Motor neuron (in vitro differentiated cells): ENCODE measurements at regions not wholly inside any gene's neighbourhood (a gene's known extent, or its start where the extent isn't known, plus 50 kb on each side); places are given as distances from the start of the nearest gene placed in this dataset.

Experiments used
- ATAC-seq, 8 experiments: fragments of 200-7000 bp; cut with Tn5 transposase; replicated peaks in 6 of 8; 2 replicates each; pipeline ENCODE4 v1.8.0; 2021; ENCODE audit warnings: mild to moderate bottlenecking in 8 of 8, moderate library complexity in 8 of 8
- H3K27ac ChIP-seq, 2 donors: fragments of 250-450 bp; sonication (Bioruptor Pico); 2 replicates each; pipeline ENCODE4 v1.9.0; 2021; ENCODE audit warnings: antibody characterized with exemption in 2 of 2, mild to moderate bottlenecking in 2 of 2, moderate library complexity in 1 of 2
- H3K4me1 ChIP-seq, 2 donors: fragments of 250-450 bp; sonication (Bioruptor Pico); replicated peaks in 1 of 2; 2 replicates each; pipeline ENCODE4 v1.6.1; 2021; ENCODE audit warnings: antibody characterized with exemption in 2 of 2, mild to moderate bottlenecking in 2 of 2, moderate library complexity in 1 of 2
- H3K4me3 ChIP-seq, 5 donors: fragments of 250-450 bp; sonication (Bioruptor Pico); 2 replicates each; pipeline ENCODE4 v1.9.0; 2021; ENCODE audit warnings: antibody characterized with exemption in 5 of 5, mild to moderate bottlenecking in 5 of 5, moderate library complexity in 4 of 5
- WGBS, 10 experiments: fragments of 450-650 bp; shearing (Covaris generic); methylation state at CpG; one replicate each; pipeline ENCODE4 v1.0.0; 2022; 5-methylcytosine and 5-hydroxymethylcytosine counted together
- in situ Hi-C, 9 experiments: fragments of 400-800 bp; cut with MboI; loops; one replicate each; pipeline ENCODE4 v1.15.0; 2021; ENCODE audit warnings: low sequenced_read_pairs in 9 of 9, low pct_unique_long_range_greater_than_20kb in 2 of 9; ENCODE audit not compliant: unreplicated experiment in 9 of 9

DNA sequence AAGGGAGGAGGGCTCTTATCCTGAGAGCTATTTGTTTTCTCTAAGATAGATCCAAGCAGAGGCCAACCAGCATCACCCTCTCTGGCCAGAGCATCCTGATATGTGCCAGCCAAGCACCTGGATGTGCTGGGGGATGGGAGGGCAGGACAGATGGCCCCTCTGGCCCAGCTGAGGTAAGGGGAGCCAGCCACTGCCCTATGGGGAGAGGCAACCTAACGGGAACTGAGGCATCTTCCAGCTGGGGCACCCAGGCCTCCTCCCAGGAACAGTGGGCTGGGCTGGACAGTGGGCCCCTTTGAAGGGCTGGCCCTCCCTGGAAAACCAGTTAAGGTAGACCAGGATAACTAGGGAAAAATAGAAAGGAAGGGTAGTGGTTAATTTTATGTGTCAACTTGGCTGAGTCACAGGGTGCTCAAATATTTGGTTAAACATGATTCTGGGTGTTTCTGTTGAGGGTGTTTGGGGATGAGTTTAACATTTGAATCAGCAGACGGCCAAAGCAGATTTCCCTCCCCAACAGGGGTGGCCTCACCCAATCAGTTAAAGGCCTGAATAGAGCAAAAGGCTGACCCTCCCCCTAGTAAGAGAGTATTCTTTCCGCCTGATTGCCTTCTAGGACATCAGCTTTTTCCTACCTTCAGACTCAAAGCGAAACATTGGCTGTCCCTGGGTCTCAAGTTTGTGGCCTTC is 595.1 kb downstream of the BUD13 start:
- Histone ChIP-seq H3K4me3 (no peak overlapping the region), H3K27ac (no peak overlapping the region), H3K4me1 (peaks cover 50 to 52% of the 10 kb centered on the region in 2 donors)
- 7 to 73% (median 38%) methylated on average over 1 to 4 of the region's 4 CpGs; no CpG with 5 or more reads in 2 of the 10 experiments for WGBS, 10 experiments
- peak in 4 of 8 experiments; percentile 21 to 85 (median 44) for ATAC-seq
- in situ Hi-C loops = no loop called here

DNA sequence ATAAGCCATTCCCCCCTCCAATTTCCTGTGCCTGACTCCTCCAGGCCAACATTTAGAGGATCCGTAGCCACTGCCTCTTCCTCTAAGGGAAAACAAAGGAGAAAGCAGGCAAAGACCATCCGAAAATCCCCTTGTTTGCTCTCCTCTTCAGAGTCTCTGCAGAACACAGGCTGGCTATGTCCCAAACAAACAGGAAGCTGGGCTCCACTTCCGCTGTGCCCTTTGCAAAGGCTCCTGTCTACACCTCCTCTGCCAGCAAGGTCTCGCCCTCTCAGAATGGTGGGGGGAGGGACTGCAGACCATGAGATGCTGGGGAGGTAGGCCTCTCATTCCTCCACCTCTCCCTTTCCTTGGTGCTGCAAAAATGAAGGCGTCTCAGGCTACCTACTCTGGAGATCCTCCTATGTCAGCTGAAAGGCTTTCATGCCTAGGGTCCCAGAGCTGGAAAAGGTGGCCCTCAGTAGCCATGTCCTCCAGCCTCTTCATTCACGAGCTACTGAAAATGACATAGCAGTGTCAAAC is 596.2 kb downstream of the BUD13 start:
- peaks cover 52% of the 10 kb centered on the region in 2 donors for H3K4me1 ChIP-seq
- no peak for ATAC-seq
- 0 to 100% (median 47%) methylated on average over 1 to 3 of the region's 6 CpGs; no CpG with 5 or more reads in 4 of the 10 experiments for WGBS, 10 experiments
- no peak overlapping the region for H3K4me3 ChIP-seq
- no peak overlapping the region for H3K27ac ChIP-seq
- in situ Hi-C loops = no loop called here

DNA sequence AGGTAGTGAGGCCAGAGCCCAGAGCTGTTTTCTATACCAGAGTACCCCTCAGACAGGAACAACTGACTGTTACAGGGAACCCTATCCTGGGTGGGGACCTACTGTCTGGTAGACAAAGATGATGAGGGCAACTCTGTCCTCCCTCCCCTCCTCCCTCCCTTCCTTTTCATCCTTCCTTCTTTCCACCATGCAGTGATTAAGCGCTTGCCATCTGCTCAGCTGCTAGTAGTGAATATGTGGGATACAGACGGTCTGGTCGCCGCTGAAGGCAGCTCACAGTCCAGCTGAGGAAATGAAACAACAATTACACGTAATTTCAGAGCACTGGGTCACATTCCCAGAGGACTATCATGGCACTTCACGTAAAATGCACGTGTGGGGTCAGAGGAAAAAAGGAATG is 597.1 kb downstream of the BUD13 start:
- 9 to 100% (median 36%) methylated on average over 1 to 5 of the region's 7 CpGs; no CpG with 5 or more reads in 2 of the 10 experiments for WGBS, 10 experiments
- ATAC-seq = peak in 5 of 8 experiments; percentile 35 to 69 (median 65)
- Histone ChIP-seq H3K4me1 (peaks cover 45 to 49% of the 10 kb centered on the region in 2 donors), H3K27ac (no peak overlapping the region), H3K4me3 (no peak overlapping the region)
- in situ Hi-C loops = no loop called here

DNA sequence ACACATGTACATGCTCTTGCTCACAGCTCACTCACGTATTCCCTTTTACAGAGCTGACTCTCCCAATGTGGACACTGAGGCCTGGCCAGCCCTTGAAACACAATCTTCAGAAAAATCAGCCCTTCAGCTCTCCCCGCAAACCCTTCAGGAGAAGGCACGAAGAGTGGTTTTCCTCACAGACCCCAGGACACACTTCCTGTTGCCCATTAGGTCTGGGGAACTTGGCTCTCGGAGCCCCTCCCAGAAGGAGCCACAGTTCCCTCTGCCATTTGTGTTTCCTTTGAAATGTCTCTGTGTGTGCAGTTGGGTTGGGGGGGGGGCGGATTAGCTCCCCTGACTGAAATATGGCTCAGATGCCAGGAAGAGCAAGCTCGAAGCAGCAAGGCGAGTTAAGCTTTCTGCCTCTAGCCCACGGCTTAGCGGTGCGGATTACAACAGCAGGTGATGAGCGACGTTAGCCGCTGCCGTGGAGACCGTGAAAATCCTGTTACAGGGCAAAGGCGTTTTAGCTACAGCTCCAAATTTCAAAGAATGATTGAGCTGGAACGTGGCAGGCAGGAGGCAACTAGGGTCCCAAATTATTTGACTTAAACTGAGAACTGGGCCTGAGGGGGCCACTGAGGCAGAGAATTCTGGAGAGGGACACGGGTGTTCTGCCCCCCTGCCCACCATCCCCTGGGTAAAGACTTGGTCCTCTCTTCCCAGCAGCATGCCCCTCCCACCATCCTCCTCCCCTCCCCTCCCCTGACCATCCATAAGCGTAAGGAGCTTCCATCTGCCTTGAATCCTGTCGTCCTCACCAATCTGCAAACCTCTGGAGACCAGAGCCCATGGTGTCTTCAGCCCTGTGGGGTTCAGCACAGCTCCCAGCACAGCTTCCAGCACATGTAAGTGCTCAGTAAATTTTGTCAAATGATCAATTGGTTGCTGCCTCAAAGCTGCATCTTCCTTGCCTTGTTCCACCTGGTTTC is 598.6 kb downstream of the BUD13 start:
- WGBS, 10 experiments = 28 to 98% (median 65%) methylated on average over 3 to 14 of the region's 20 CpGs; no CpG with 5 or more reads in 2 of the 10 experiments
- in situ Hi-C loops = no loop called here
- Histone ChIP-seq H3K4me3 (no peak overlapping the region), H3K27ac (no peak overlapping the region), H3K4me1 (peaks cover 41 to 48% of the 10 kb centered on the region in 2 donors)
- ATAC-seq = peak in 5 of 8 experiments; percentile 61 to 71 (median 69)

DNA sequence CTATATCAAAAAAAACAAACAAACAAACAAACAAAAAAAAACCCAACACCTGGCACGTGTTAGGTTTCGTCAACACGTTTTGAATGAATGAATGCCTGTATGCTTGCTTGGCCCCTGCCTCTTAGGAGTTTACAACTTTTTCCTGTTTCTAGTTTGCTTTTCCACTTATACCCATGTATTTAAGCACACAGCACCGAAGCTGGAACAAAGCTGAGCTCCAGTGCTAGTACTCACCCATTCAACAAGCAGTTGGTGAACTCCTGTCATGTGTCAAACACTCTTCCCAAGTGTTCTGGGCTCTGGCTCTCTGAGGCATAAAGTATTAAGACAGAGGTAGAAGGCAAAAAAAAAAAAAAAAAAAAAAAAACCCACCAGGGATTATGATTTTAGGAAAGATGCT is 599.3 kb downstream of the BUD13 start:
- in situ Hi-C loops = no loop called here
- WGBS, 10 experiments = 19 to 100% (median 92%) methylated on average over 1 to 4 of the region's 4 CpGs
- ATAC-seq = no peak
- no peak overlapping the region for H3K27ac ChIP-seq
- no peak overlapping the region for H3K4me3 ChIP-seq
- H3K4me1 ChIP-seq = peaks cover 41 to 48% of the 10 kb centered on the region in 2 donors

DNA sequence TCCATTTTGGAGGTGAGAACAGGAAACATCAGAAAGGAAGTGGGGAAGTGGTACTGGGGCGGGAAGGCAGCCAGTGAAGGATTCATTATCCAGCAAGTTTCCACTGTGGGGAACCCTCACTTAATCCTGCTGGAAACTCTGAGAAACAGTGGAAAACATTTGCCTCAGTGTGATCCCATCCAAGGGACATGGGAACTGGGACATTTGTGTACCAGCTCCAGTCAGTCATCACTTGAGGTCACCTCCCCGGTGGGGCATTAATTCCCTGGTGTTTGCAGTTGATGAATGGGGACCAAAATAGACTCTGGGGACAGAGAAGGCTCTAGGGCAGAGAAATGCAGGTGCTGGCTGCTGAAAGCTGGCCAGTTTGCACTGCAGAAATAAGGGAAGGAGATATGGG is 599.9 kb downstream of the BUD13 start:
- WGBS, 10 experiments = 0 to 88% (median 64%) methylated on average over 1 to 2 of the region's 2 CpGs; no CpG with 5 or more reads in 5 of the 10 experiments
- in situ Hi-C loops = no loop called here
- peaks cover 38 to 44% of the 10 kb centered on the region in 2 donors for H3K4me1 ChIP-seq
- H3K4me3 ChIP-seq = no peak overlapping the region
- no peak overlapping the region for H3K27ac ChIP-seq
- no peak for ATAC-seq

DNA sequence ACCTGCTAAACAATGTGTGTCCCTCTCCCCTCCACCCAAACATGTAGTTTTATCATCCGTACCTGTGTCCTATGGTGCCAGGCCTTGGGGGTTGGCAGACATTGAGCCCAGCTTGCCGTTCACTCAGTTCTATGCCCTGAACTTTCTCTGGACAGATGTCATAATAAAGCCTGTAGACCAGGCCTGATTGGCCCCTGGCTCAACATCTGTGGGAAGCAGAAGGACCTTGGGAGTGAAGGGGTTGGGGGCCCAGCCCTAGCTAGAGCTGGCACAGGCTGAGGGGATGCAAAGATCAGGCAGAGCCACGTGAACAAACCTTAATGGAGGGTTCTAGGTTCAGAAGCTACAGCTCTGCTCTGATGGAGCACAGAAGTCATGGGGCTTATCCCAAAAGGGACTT is 600.6 kb downstream of the BUD13 start:
- peaks cover 31 to 39% of the 10 kb centered on the region in 2 donors for H3K4me1 ChIP-seq
- WGBS, 10 experiments = 8 to 100% (median 100%) methylated on average over 1 to 2 of the region's 3 CpGs; no CpG with 5 or more reads in 6 of the 10 experiments
- H3K4me3 ChIP-seq = no peak overlapping the region
- ATAC-seq = no peak
- in situ Hi-C loops = no loop called here
- H3K27ac ChIP-seq = no peak overlapping the region

DNA sequence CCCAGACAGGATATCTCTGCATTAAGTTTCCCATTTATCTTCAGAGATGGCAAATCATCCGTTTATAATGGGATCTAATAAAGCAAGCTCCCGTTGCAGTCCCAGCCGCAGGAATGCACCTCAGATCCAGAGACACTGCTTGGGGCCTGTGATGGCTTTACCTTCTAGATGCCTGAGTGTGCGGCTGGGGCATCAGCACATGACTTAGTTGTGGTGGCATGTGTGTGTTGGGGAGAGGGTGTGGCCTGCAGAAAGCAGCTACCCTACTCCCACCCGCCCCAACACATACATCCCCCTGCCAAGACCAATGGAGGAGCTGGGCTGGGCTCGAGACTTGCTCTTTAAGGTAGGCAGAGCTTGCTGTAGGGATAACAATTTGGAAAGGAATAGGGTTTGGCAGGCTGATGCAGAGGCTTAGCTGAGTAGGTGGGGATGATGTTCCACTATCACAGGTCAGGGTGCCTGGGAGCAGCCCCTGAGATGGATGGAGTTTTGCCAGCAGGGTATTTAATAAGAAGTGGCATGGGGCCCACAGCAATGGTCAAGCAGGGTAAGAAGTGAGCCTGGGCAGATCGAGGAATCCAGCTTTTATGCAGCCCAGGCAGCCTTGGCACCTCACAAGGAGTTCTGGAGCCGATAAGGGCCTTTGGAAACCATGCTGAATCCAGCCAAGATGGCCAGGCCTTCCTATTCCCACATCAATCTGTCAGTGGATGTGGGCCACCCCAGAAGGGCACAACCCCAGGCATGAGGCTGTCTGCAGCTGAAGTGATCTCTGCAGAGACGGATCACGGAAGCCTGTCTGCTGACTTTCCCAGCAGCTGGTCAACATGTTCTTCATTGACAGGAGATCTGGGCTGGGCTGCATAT is 601.3 kb downstream of the BUD13 start:
- in situ Hi-C loops = no loop called here
- Histone ChIP-seq H3K4me3 (no peak overlapping the region), H3K4me1 (peaks cover 28 to 37% of the 10 kb centered on the region in 2 donors), H3K27ac (no peak overlapping the region)
- ATAC-seq = peak in 1 of 8 experiments; percentile 5
- 20 to 100% (median 55%) methylated on average over 1 to 6 of the region's 10 CpGs; no CpG with 5 or more reads in 3 of the 10 experiments for WGBS, 10 experiments

DNA sequence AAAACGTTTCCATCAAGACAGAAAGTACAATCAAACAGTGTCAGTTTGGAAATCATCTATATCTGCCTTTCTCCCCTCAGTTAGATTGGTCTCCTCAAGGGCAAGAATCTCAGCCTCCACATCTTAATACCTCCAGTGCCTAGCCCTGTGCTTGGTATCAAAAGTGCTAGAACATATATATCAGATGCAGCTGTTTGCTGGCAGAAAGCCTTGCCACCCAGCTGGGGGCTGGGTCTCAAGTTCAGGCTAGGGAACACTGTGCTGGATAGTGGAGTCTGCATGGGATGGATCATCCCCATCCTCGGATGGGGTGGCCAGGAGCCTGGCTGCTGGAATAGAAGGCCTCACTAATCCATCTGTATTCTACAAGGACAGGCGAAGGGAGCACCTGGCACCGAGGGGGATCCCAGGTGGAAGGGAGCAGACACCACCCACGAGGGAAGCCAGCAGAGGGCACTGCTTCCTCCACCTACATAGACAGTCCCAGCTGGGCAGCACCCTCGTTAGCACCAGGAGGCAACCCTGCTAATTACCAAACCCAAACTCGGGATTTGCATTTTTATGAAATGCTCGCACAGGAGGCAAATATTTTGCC is 602.2 kb downstream of the BUD13 start:
- H3K27ac ChIP-seq = no peak overlapping the region
- ATAC-seq = peak in 2 of 8 experiments; percentile 13 to 47
- in situ Hi-C loops = no loop called here
- 0 to 83% (median 60%) methylated on average over 1 to 6 of the region's 8 CpGs; no CpG with 5 or more reads in 4 of the 10 experiments for WGBS, 10 experiments
- H3K4me3 ChIP-seq = no peak overlapping the region
- H3K4me1 ChIP-seq = peaks cover 19 to 28% of the 10 kb centered on the region in 2 donors

DNA sequence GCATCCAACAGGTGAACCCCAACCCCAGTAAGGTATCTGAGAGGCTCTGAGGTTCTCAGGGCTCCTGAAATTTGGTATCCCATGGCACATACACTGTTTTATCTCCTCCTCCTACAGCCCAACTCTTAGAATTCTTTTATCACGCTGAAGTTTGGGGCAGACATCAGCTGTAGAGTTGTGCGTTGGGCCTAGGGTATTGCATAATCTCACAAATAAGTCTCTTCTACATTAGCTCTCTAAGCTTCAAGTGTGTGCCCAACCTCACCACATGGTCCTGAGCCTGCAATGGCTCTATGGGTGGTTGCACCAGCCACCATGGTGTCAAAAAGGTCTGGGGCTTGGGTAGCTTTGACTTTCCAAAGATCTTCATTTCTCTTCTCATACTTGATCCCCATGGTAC is 603.0 kb downstream of the BUD13 start:
- no peak overlapping the region for H3K27ac ChIP-seq
- 0 to 100% (median 78%) methylated on average over 1 to 2 of the region's 2 CpGs; no CpG with 5 or more reads in 4 of the 10 experiments for WGBS, 10 experiments
- H3K4me1 ChIP-seq = peaks cover 15 to 20% of the 10 kb centered on the region in 2 donors
- in situ Hi-C loops = no loop called here
- no peak overlapping the region for H3K4me3 ChIP-seq
- ATAC-seq = no peak

DNA sequence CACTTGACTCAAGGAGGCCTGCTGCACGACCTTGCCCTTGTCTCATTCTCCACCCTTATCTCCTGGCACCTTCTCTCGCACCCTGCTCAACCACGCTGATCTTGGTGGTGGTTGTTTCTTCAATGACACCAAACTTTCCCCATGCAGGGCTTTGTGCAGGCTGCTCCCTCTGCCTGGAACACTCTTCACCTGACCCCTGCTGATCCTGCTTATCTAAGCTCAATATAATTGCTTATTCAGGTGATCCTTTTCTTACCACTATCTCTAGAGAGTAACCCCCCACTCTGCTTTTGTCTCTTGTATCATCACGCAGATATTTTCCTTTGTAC is 604.4 kb downstream of the BUD13 start:
- 33 to 100% (median 68%) methylated on average over 1 to 4 of the region's 4 CpGs; no CpG with 5 or more reads in 4 of the 10 experiments for whole genome bisulfite sequencing, 10 experiments
- in situ Hi-C loops = no loop called here
- Histone ChIP-seq H3K4me1 (peaks cover 4 to 16% of the 10 kb centered on the region in 2 donors), H3K27ac (no peak overlapping the region), H3K4me3 (no peak overlapping the region)
- no peak for ATAC-seq
